ACHN (cell line): ENCODE measurements at regions not wholly inside any gene's neighbourhood (a gene's known extent, or its start where the extent isn't known, plus 50 kb on each side); places are given as distances from the start of the nearest gene placed in this dataset.

Source experiments
- DNase-seq: peaks from one replicate; pipeline ENCODE4 v3.0.0-alpha.2; 2015
- in situ Hi-C: cut with HindIII; loops from 2 replicates; pipeline ENCODE4 v1.10.0; 2017; ENCODE audit warnings: low sequenced_read_pairs, low pct_ligation_motif_present, low pct_unique_long_range_greater_than_20kb

GRCh38 chr7:106418094-106418493 lies 133.3 kb upstream of the NAMPT start:
- DNase-seq = no peak
- in situ Hi-C loops = no loop called here

- in situ Hi-C loops = no loop called here
- DNase-seq = no peak
Measured at GRCh38 chr7:106417273-106417902, 132.6 kb upstream of the NAMPT start.

- in situ Hi-C loops = no loop called here
Measured at GRCh38 chr7:106416430-106416829, 131.6 kb upstream of the NAMPT start.

GRCh38 chr7:106415433-106415832 lies 130.7 kb upstream of the NAMPT start:
- in situ Hi-C loops = no loop called here
- no peak for DNase-seq

More at GRCh38 chr7:106416430-106416829, 131.6 kb upstream of the NAMPT start:
- DNase-seq = no peak

GRCh38 chr7:106413446-106413845 lies 128.7 kb upstream of the NAMPT start:
- in situ Hi-C loops = no loop called here
- no peak for DNase-seq

- DNase-seq = no peak
- in situ Hi-C loops = no loop called here
Measured at GRCh38 chr7:106405697-106406141, 120.9 kb upstream of the NAMPT start.

- in situ Hi-C loops = no loop called here
- DNase-seq = no peak
Measured at GRCh38 chr7:106402898-106403297, 118.1 kb upstream of the NAMPT start.

GRCh38 chr7:106400923-106401322 lies 116.1 kb upstream of the NAMPT start:
- no peak for DNase-seq
- in situ Hi-C loops = no loop called here

- in situ Hi-C loops = no loop called here
Measured at GRCh38 chr7:106398786-106399185, 114.0 kb upstream of the NAMPT start.

GRCh38 chr7:106397994-106398393 lies 113.2 kb upstream of the NAMPT start:
- in situ Hi-C loops = no loop called here
- no peak for DNase-seq

More at GRCh38 chr7:106398786-106399185, 114.0 kb upstream of the NAMPT start:
- no peak for DNase-seq

GRCh38 chr7:106394526-106394925 lies 109.7 kb upstream of the NAMPT start:
- DNase-seq = no peak
- in situ Hi-C loops = no loop called here

GRCh38 chr7:106393564-106394251 lies 108.9 kb upstream of the NAMPT start:
- in situ Hi-C loops = no loop called here
- DNase-seq = no peak

- in situ Hi-C loops = no loop called here
- no peak for DNase-seq
Measured at GRCh38 chr7:106392590-106392989, 107.8 kb upstream of the NAMPT start.

- in situ Hi-C loops = no loop called here
- DNase-seq = no peak
Measured at GRCh38 chr7:106392144-106392543, 107.4 kb upstream of the NAMPT start.

- no peak for DNase-seq
- in situ Hi-C loops = no loop called here
Measured at GRCh38 chr7:106386958-106387357, 102.2 kb upstream of the NAMPT start.

GRCh38 chr7:106384373-106384772 lies 99.6 kb upstream of the NAMPT start:
- in situ Hi-C loops = no loop called here
- DNase-seq = no peak

GRCh38 chr7:106382929-106383328 lies 98.1 kb upstream of the NAMPT start:
- in situ Hi-C loops = no loop called here
- DNase-seq = no peak

- in situ Hi-C loops = no loop called here
- no peak for DNase-seq
Measured at GRCh38 chr7:106382129-106382528, 97.3 kb upstream of the NAMPT start.

- in situ Hi-C loops = no loop called here
- DNase-seq = no peak
Measured at GRCh38 chr7:106381252-106381651, 96.5 kb upstream of the NAMPT start.

- in situ Hi-C loops = no loop called here
- DNase-seq = no peak
Measured at GRCh38 chr7:106377847-106378361, 93.1 kb upstream of the NAMPT start.
